Neuronal stem cell (in vitro differentiated cells): ENCODE measurements at regions not wholly inside any gene's neighbourhood (a gene's known extent, or its start where the extent isn't known, plus 50 kb on each side); places are given as distances from the start of the nearest gene placed in this dataset.

Experiments
- DNase-seq: peaks from one replicate; pipeline ENCODE4 v3.0.0-alpha.2; 2013; ENCODE audit warnings: low spot score
- H2AFZ ChIP-seq: one replicate; pipeline ENCODE4 v1.6.1; 2013; ENCODE audit warnings: mild to moderate bottlenecking, low read length, inconsistent platforms
- H2AK5ac ChIP-seq: 2 replicates; pipeline ENCODE4 v1.6.1; 2013; ENCODE audit warnings: low read depth, mild to moderate bottlenecking, inconsistent platforms, low read length, moderate library complexity, mixed read lengths
- H2BK120ac ChIP-seq: 2 replicates; pipeline ENCODE4 v1.6.1; 2013; ENCODE audit warnings: low read depth, mild to moderate bottlenecking, inconsistent platforms, low read length, moderate library complexity, mixed read lengths
- H2BK12ac ChIP-seq: one replicate; pipeline ENCODE4 v1.6.1; 2013; ENCODE audit warnings: low read length, inconsistent platforms
- H2BK15ac ChIP-seq: 2 replicates; pipeline ENCODE4 v1.6.1; 2013; ENCODE audit warnings: mild to moderate bottlenecking, low read length, inconsistent platforms, mixed read lengths
- H2BK5ac ChIP-seq: one replicate; pipeline ENCODE4 v1.6.1; 2013; ENCODE audit warnings: inconsistent platforms, mild to moderate bottlenecking, low read length, moderate library complexity
- H3K14ac ChIP-seq: one replicate; pipeline ENCODE4 v1.6.1; 2013; ENCODE audit warnings: low read length, inconsistent platforms
- H3K18ac ChIP-seq: 2 replicates; pipeline ENCODE4 v1.6.1; 2013; ENCODE audit warnings: low read length, inconsistent platforms
- H3K23ac ChIP-seq: 2 replicates; pipeline ENCODE4 v1.6.1; 2013; ENCODE audit warnings: low read depth, mild to moderate bottlenecking, mixed read lengths, low read length, inconsistent platforms; ENCODE audit not compliant: poor library complexity
- H3K27ac ChIP-seq: replicated peaks from 3 replicates; pipeline ENCODE4 v1.5.1; 2013; ENCODE audit warnings: low read length, inconsistent platforms
- H3K27me3 ChIP-seq, 3 experiments: 2 replicates each; pipeline ENCODE4 v1.6.1; 2013; ENCODE audit warnings: low read length in 3 of 3, mild to moderate bottlenecking in 2 of 3, inconsistent platforms in 1 of 3, low read depth in 1 of 3, mixed read lengths in 1 of 3, moderate library complexity in 1 of 3; ENCODE audit not compliant: control insufficient read depth in 3 of 3, insufficient read depth in 3 of 3
- H3K36me3 ChIP-seq, 2 donors: replicated peaks in 1 of 2; 2 replicates each; pipeline ENCODE4 v1.6.1; 2013; ENCODE audit warnings: low read length in 2 of 2; ENCODE audit not compliant: control insufficient read depth in 2 of 2, insufficient read depth in 2 of 2
- H3K4ac ChIP-seq: 2 replicates; pipeline ENCODE4 v1.6.1; 2013; ENCODE audit warnings: inconsistent platforms, mild to moderate bottlenecking, low read length, moderate library complexity
- H3K4me1 ChIP-seq, 2 donors: 1 replicate in 1 of 2; 2 replicates in 1 of 2; pipeline ENCODE4 v1.6.1; 2013; ENCODE audit warnings: low read length in 2 of 2, low read depth in 1 of 2; ENCODE audit not compliant: control insufficient read depth in 2 of 2, insufficient read depth in 1 of 2
- H3K4me2 ChIP-seq: one replicate; pipeline ENCODE4 v1.6.1; 2013; ENCODE audit warnings: mild to moderate bottlenecking, low read length, inconsistent platforms; ENCODE audit not compliant: insufficient read depth, poor library complexity, severe bottlenecking
- H3K4me3 ChIP-seq, 2 donors: 2 replicates each; pipeline ENCODE4 v1.5.1; 2013; ENCODE audit warnings: low read length in 2 of 2, mild to moderate bottlenecking in 2 of 2, inconsistent platforms in 1 of 2, moderate library complexity in 1 of 2
- H3K79me1 ChIP-seq: one replicate; pipeline ENCODE4 v1.6.1; 2013; ENCODE audit warnings: low read depth, mild to moderate bottlenecking, inconsistent platforms, low read length, moderate library complexity
- H3K9ac ChIP-seq: one replicate; pipeline ENCODE4 v1.6.1; 2013; ENCODE audit warnings: mild to moderate bottlenecking, low read depth, low read length, inconsistent platforms; ENCODE audit not compliant: poor library complexity
- H3K9me3 ChIP-seq, 2 donors: replicated peaks in 1 of 2; 2 replicates each; pipeline versions ENCODE3 to v1.6.1; 2013; ENCODE audit warnings: low read length in 2 of 2, mild to moderate bottlenecking in 2 of 2, inconsistent platforms in 1 of 2, low read depth in 1 of 2, mixed read lengths in 1 of 2, moderate library complexity in 1 of 2; ENCODE audit not compliant: control insufficient read depth in 2 of 2, insufficient read depth in 1 of 2
- H4K8ac ChIP-seq: one replicate; pipeline ENCODE4 v1.6.1; 2013; ENCODE audit warnings: low read depth, mild to moderate bottlenecking, inconsistent platforms, low read length, moderate library complexity
- H4K91ac ChIP-seq: one replicate; pipeline ENCODE4 v1.6.1; 2013; ENCODE audit warnings: low read length, low read depth, mild to moderate bottlenecking, inconsistent platforms; ENCODE audit not compliant: poor library complexity
- WGBS, 2 donors: extraction: QIAGEN DNeasy Blood & Tissue Kit; methylation state at CpG; one replicate each; pipeline ENCODE4 v1.1.7; 2013; ENCODE audit warnings: missing lambda C conversion rate in 2 of 2, mixed read lengths in 1 of 2; ENCODE audit not compliant: insufficient read length in 2 of 2, insufficient replicate concordance in 1 of 2; ENCODE audit errors: extremely low coverage in 2 of 2; 5-methylcytosine and 5-hydroxymethylcytosine counted together

DNA sequence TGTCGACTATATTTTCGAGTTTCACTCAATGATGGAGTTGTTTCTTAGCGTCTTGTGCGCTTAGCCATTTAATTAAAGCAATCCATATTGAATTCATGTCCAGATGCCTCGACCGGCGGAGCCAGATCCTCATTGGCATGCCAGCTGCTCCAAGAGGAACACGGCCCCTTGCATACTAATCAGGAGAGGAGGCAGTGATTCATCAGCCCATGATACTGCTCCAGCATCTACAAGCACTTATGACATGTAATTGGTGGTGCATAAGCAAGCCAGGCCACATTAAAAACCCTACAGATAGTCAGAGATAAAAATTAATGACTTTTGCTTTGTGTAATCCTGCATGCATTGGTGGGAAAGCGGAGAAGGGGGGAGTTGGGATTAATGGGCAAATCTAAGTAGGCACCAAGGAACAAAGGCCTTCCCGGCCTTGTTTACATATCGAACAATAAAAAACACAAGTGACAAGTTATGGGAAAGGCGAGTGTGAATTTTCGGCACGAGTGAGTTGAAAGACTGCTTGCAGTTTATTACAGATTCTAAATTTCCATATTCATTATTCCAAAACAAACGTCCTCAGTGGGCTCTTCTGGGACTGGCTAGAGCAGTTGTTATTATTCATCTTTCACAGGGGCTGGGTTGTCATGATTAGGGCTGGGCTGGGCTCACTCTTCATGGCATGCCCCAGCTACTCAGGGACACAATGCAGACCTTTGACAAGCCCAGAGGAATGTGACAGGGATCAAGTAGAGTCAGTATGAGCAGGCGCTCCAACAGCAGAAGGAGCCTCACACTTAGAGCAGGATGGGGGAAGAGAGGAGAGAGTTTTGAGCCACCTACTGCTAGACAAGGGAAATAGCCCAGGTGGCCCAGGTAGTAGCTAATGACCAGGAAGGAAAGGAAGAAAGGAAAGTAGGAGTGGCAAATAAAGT is 281.7 kb upstream of the ZFHX3 start:
- no peak overlapping the region for H2BK5ac ChIP-seq
- no peak overlapping the region for H3K18ac ChIP-seq
- no peaks in the 10 kb centered on the region for H3K79me1 ChIP-seq
- no peak overlapping the region for H3K14ac ChIP-seq
- H4K91ac ChIP-seq = no peak overlapping the region
- no peaks in the 10 kb centered on the region for H3K27me3 ChIP-seq
- H2AK5ac ChIP-seq = no peak overlapping the region
- no peak overlapping the region for H2BK12ac ChIP-seq
- H3K4ac ChIP-seq = no peak overlapping the region
- no peak overlapping the region for H2BK15ac ChIP-seq
- no peak overlapping the region for H3K27ac ChIP-seq
- H3K4me2 ChIP-seq = no peak overlapping the region
- no peak overlapping the region for H3K4me3 ChIP-seq
- no peak overlapping the region for H3K9ac ChIP-seq
- H3K9me3 ChIP-seq = peaks cover 0 to 7% of the 10 kb centered on the region in 2 donors
- no peaks in the 10 kb centered on the region for H3K36me3 ChIP-seq
- WGBS, 2 donors = no CpG with 5 or more reads among the region's 16 CpGs
- no peak overlapping the region for H2BK120ac ChIP-seq
- H3K23ac ChIP-seq = no peak overlapping the region
- H3K4me1 ChIP-seq = peaks cover 11 to 15% of the 10 kb centered on the region in 2 donors
- DNase-seq = peak; percentile 12
- no peak overlapping the region for H2AFZ ChIP-seq
- no peak overlapping the region for H4K8ac ChIP-seq

DNA sequence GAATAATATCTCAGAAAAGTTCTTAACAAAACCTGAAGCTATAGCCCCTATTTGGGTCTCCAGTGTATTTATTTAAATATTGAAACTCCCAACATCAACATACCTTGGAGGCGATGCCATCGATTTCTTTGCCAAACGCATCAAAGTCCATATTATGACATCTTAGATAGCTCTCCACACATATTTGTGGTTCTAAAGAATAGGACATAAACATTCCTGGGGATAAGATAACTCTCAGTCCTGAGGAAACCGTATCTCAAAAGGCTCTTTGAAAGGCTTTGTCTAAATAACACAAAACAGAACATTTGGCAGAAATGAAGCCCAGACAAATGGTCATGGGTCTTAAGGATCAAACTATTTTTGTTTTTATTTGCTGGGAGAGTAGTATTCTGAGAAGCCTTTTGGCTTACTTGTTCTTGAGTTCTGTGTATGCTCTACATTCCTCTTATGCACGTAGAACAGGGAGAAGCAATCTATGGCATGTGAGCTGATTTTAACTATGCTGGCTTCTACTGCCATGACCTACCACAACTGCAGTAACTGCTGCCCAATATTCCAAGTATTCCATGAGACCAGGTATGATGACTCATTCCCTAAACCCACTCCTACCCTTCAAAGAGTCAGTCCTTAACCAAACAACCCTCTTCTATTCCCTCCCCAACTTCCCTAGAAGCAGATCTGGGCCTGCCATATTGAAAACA is 279.0 kb upstream of the ZFHX3 start:
- H4K91ac ChIP-seq = no peak overlapping the region
- WGBS, 2 donors = no CpG with 5 or more reads among the region's 5 CpGs

DNA sequence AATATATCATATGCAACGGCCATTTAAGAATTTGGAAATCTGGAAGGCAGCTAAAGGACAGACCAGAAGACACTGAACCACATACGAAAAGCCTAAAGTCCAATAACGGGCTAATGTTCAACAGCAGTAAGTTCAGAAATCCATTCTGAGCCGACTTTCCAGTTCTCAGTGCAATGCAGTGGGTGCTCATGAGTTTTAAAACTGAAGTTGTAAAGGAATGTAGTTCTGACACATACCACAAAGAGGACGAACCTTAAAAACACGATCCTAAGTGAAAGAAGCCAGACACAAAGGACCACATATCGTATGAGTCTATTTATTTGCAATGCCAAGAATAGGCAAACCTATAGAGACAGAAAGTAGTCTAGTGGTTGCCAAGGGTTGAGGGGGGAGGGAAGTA is 278.3 kb upstream of the ZFHX3 start:
- WGBS, 2 donors = no CpG with 5 or more reads among the region's 7 CpGs
- no peak overlapping the region for H2AK5ac ChIP-seq

More for the DNA sequence above, 279.0 kb upstream of the ZFHX3 start:
- Histone ChIP-seq H3K79me1 (no peaks in the 10 kb centered on the region), H3K23ac (no peak overlapping the region), H3K27me3 (no peaks in the 10 kb centered on the region), H3K36me3 (no peaks in the 10 kb centered on the region), H3K14ac (no peak overlapping the region), H3K9ac (no peak overlapping the region), H2BK12ac (no peak overlapping the region), H3K4me2 (no peak overlapping the region), H2AK5ac (no peak overlapping the region), H3K18ac (no peak overlapping the region), H3K4me1 (peaks cover 8 to 16% of the 10 kb centered on the region in 2 donors), H3K27ac (no peak overlapping the region), H3K9me3 (peaks cover 0 to 7% of the 10 kb centered on the region in 2 donors), H4K8ac (no peak overlapping the region), H2BK120ac (no peak overlapping the region), H3K4me3 (no peak overlapping the region), H3K4ac (no peak overlapping the region), H2BK15ac (no peak overlapping the region), H2BK5ac (no peak overlapping the region), H2AFZ (no peak overlapping the region)
- DNase-seq = no peak

DNA sequence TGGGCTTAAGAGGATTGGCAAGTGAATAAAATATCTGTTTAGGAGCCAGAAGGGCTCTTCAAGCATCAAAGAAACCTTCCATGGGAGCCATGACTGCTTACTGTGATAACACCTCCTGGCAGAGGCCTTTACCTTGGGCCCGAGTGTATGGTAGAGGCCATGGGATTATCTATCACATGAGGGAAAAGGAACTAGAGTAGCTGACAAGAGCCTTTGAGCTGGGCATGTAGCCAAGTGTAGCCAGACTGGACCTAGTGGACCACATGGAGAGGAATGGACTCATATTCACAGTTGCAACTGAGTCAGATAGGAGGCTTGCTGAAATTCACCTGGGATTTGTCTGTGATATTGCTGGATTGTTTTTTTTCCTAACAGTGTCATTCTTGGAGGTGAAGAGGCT is 276.0 kb upstream of the ZFHX3 start:
- Histone ChIP-seq H4K91ac (no peak overlapping the region), H2AFZ (no peak overlapping the region), H3K4me3 (no peak overlapping the region), H3K27ac (no peak overlapping the region), H4K8ac (no peak overlapping the region), H3K9me3 (peaks cover 0 to 7% of the 10 kb centered on the region in 2 donors), H2BK5ac (no peak overlapping the region), H3K4me2 (no peak overlapping the region), H3K4me1 (peaks cover 3 to 21% of the 10 kb centered on the region in 2 donors), H2AK5ac (no peak overlapping the region), H2BK15ac (no peak overlapping the region), H3K79me1 (no peaks in the 10 kb centered on the region), H3K14ac (no peak overlapping the region), H2BK120ac (no peak overlapping the region), H3K36me3 (no peaks in the 10 kb centered on the region), H3K4ac (no peak overlapping the region), H3K9ac (no peak overlapping the region), H2BK12ac (no peak overlapping the region), H3K23ac (no peak overlapping the region), H3K18ac (no peak overlapping the region), H3K27me3 (no peaks in the 10 kb centered on the region)
- no CpG with 5 or more reads among the region's 1 CpG for WGBS, 2 donors
- no peak for DNase-seq

More for the DNA sequence above, 278.3 kb upstream of the ZFHX3 start:
- Histone ChIP-seq H3K4me1 (peaks cover 8 to 21% of the 10 kb centered on the region in 2 donors), H3K79me1 (no peaks in the 10 kb centered on the region), H3K27ac (no peak overlapping the region), H3K23ac (no peak overlapping the region), H4K8ac (no peak overlapping the region), H3K27me3 (no peaks in the 10 kb centered on the region), H3K18ac (no peak overlapping the region), H3K4me3 (no peak overlapping the region), H4K91ac (no peak overlapping the region), H3K4ac (no peak overlapping the region), H2BK12ac (no peak overlapping the region), H3K9ac (no peak overlapping the region), H2BK5ac (no peak overlapping the region), H3K4me2 (no peak overlapping the region), H3K36me3 (no peaks in the 10 kb centered on the region), H3K14ac (no peak overlapping the region), H2BK15ac (no peak overlapping the region), H3K9me3 (peaks cover 0 to 7% of the 10 kb centered on the region in 2 donors), H2BK120ac (no peak overlapping the region), H2AFZ (no peak overlapping the region)
- no peak for DNase-seq
